ENCODE measurements at regions not wholly inside any gene's neighbourhood (a gene's known extent, or its start where the extent isn't known, plus 50 kb on each side); places are given as distances from the start of the nearest gene placed in this dataset.
A peak's percentile ranks its signal among the peaks of the same experiment; 100 is the strongest.

- DNase-seq: no peak
Measured at GRCh38 chr12:43094886-43095575, 457.0 kb downstream of the ADAMTS20 start.

GRCh38 chr12:43090981-43091380 lies 461.0 kb downstream of the ADAMTS20 start:
- DNase-seq: no peak

- no peak for DNase-seq
Measured at GRCh38 chr12:43087195-43088091, 464.6 kb downstream of the ADAMTS20 start.

GRCh38 chr12:43079476-43079875 lies 472.5 kb downstream of the ADAMTS20 start:
- DNase-seq: no peak

GRCh38 chr12:43078976-43079375 lies 473.0 kb downstream of the ADAMTS20 start:
- DNase-seq: no peak

GRCh38 chr12:43072431-43072830 lies 479.6 kb downstream of the ADAMTS20 start:
- DNase-seq: no peak

- no peak for DNase-seq
Measured at GRCh38 chr12:43069768-43070221, 480.2 kb upstream of the PRICKLE1 start.

GRCh38 chr12:43066471-43066870 lies 476.9 kb upstream of the PRICKLE1 start:
- DNase-seq: no peak

GRCh38 chr12:43063650-43064049 lies 474.1 kb upstream of the PRICKLE1 start:
- no peak for DNase-seq

GRCh38 chr12:43062201-43062895 lies 472.8 kb upstream of the PRICKLE1 start:
- no peak for DNase-seq

- no peak for DNase-seq
Measured at GRCh38 chr12:43060742-43061141, 471.2 kb upstream of the PRICKLE1 start.

- DNase-seq: no peak
Measured at GRCh38 chr12:43058616-43059015, 469.1 kb upstream of the PRICKLE1 start.

GRCh38 chr12:43057566-43057965 lies 468.0 kb upstream of the PRICKLE1 start:
- DNase-seq: no peak

- no peak for DNase-seq
Measured at GRCh38 chr12:43054085-43054484, 464.5 kb upstream of the PRICKLE1 start.

GRCh38 chr12:43052441-43052840 lies 462.9 kb upstream of the PRICKLE1 start:
- no peak for DNase-seq

GRCh38 chr12:43044241-43044640 lies 454.7 kb upstream of the PRICKLE1 start:
- no peak for DNase-seq

- DNase-seq: no peak
Measured at GRCh38 chr12:43038991-43039390, 449.4 kb upstream of the PRICKLE1 start.

- DNase-seq: no peak
Measured at GRCh38 chr12:43029971-43030370, 440.4 kb upstream of the PRICKLE1 start.

GRCh38 chr12:43028826-43029225 lies 439.3 kb upstream of the PRICKLE1 start:
- no peak for DNase-seq

- no peak for DNase-seq
Measured at GRCh38 chr12:43022838-43023237, 433.3 kb upstream of the PRICKLE1 start.

- no peak for DNase-seq
Measured at GRCh38 chr12:43015090-43015737, 425.7 kb upstream of the PRICKLE1 start.

GRCh38 chr12:43011383-43011926 lies 421.9 kb upstream of the PRICKLE1 start:
- peak; percentile 0 for DNase-seq

- DNase-seq: no peak
Measured at GRCh38 chr12:43009846-43010240, 420.3 kb upstream of the PRICKLE1 start.
